ENCODE measurements at regions not wholly inside any gene's neighbourhood (a gene's known extent, or its start where the extent isn't known, plus 50 kb on each side); places are given as distances from the start of the nearest gene placed in this dataset.

- TF ChIP-seq, protein P1, sequence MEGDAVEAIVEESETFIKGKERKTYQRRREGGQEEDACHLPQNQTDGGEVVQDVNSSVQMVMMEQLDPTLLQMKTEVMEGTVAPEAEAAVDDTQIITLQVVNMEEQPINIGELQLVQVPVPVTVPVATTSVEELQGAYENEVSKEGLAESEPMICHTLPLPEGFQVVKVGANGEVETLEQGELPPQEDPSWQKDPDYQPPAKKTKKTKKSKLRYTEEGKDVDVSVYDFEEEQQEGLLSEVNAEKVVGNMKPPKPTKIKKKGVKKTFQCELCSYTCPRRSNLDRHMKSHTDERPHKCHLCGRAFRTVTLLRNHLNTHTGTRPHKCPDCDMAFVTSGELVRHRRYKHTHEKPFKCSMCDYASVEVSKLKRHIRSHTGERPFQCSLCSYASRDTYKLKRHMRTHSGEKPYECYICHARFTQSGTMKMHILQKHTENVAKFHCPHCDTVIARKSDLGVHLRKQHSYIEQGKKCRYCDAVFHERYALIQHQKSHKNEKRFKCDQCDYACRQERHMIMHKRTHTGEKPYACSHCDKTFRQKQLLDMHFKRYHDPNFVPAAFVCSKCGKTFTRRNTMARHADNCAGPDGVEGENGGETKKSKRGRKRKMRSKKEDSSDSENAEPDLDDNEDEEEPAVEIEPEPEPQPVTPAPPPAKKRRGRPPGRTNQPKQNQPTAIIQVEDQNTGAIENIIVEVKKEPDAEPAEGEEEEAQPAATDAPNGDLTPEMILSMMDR (IDR thresholded peaks at IDR 0.05), result no peak
- TF ChIP-seq POLR2A (IDR thresholded peaks at IDR 0.05), result no peak
These were observed 223.0 kb downstream of the SLC6A15 start for GRCh38 chr12:84689638-84690037.
